NOMO-1 (cell line): ENCODE measurements at regions not wholly inside any gene's neighbourhood (a gene's known extent, or its start where the extent isn't known, plus 50 kb on each side); places are given as distances from the start of the nearest gene placed in this dataset.
"Not testable (repeated sequence)": the region's sequence is repeated elsewhere in the genome, so short reads cannot be mapped to it uniquely, and the experiment has no call there.

ENCODE experiments used
- DNase-seq, 2 experiments: peaks; one replicate each; lab custom pipeline; 2025; ENCODE audit not compliant: unreplicated experiment in 2 of 2; lab: John Stamatoyannopoulos, UW

DNA sequence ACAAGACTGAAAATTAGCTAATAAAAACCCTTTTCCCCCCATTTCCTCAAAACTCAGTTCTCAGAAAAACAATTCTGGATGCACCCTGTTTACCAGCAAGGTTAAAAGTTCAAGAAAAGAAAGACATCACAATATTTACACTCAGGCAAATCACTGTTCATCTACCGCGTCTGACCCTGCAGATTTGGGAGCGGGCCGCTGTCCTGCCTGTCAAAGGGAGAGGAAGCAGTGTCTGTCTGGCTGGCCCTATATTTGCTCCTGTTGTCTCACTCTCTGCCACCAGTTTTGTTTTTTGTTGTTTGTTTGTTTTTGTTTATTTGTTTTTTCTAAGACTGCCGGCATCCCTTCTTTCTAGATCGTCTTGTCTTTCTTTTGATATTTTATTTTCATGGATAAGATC is 299.4 kb downstream of the BCL2L11 start:
- not testable (repeated sequence) for DNase-seq

DNA sequence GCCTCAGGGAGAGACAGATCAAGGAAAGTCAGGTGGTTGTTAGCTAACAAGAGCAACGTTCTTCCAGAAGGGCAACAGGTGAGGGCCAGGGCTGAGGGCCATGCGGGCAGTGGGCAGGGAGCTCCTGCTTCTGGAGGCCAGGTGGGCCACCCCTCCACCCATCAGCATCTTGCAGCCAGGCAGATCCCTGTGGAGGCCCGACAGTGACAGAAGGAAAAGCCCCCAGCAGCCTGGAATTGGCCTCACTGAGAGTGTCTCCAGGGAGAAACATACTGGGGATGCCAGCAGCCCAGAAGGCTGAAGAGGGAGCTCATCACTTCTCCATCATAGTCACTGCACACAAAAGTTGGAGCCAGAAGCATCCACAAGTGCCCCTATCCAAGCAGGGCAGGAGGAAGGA is 300.1 kb downstream of the BCL2L11 start:
- not testable (repeated sequence) for DNase-seq

DNA sequence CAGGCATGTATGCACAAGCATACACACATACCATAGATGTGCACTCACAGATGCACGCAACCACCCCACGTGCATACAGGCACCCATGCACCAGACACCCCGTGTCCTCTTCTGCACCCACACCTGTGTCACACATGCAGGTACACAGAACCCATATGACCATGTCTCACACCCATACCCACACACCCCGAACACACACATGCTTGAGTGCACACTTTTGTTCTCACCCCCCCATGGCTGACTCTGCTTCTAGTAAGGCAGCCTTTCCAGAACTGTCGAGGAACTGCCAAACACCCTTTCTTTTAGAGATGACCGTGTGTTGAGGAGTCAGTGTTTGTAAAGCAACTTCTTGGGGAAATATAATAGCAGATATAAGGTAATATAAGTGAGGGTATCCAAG is 301.2 kb downstream of the BCL2L11 start:
- DNase-seq = not testable (repeated sequence)

DNA sequence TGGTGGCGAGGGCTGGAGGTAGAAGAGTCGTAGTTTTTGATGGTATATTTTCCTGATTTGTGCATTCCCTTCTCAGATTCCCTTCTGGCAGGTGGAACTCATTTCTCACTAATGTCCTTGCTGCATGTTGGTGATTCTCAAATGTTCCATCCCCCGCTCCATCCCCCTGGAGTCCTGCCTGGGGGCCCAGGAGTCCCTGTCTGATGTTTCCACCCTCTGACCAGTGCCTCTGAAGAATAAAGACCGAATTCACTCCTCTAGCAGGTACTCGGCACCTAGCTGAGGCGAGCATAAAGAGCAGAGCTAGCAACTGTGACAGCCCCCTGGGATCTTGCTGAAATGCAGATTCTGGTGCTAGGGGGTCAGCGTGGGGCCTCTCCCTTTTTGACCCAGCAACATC is 301.8 kb downstream of the BCL2L11 start:
- DNase-seq = not testable (repeated sequence)

DNA sequence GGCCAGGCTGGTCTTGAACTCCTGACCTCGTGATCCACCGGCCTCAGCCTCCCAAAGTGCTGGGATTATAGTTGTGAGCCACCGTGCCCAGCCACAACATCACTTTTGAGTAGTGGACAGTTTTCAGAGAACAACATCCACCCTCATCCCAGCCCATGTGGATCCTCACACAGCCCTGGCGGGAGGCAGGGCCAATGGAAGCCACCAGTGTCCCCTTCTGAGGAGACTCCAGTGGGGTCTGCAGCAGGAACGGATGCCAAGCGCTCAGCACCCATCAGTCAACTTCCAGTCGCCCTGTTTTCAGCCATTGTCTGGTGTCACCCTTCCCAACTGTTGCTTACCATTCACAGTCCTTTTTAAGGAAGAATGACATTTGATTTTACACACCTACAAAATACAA is 302.5 kb downstream of the BCL2L11 start:
- not testable (repeated sequence) for DNase-seq

DNA sequence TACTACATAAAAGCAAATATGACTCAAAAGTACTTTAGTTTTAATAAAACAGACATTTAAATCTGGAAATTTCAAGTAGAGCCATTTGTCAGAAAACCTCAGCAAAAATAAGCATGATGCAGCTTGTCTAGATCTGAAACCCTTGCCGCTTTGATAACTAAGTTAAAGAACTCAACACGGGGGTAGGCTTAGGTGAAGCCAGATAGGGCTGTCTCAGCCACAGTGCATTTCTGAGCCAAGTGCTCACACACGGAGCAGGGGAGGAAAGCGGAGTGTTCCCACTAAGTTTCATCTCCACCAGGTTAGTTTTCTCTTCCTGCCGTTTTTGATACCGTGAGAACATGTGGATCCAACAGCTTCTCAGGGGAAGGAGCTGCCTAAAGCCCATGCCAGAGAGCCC is 303.5 kb downstream of the BCL2L11 start:
- DNase-seq = not testable (repeated sequence)

DNA sequence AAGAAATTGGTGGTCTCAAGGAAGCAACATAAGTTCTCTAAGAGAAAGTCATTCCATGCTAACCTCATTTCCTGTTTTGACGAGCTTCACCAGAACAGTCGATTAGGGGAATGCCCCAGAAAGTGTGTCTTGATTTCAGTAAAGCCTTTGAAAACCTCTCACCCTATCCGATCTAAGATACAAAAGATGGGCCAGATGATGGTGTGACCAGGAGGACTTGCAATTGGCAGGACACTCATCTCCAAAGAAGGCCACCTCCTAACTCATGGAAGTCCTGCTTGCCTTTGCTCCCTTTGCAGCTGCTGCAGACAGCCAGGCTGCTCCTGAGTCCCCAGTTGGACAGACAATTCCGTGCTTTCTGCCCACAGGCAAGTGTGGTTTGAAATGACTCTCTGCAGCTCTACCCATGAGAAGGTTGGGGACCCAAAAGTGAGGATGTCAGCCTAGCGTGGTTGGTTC is 304.2 kb downstream of the BCL2L11 start:
- DNase-seq = not testable (repeated sequence)

DNA sequence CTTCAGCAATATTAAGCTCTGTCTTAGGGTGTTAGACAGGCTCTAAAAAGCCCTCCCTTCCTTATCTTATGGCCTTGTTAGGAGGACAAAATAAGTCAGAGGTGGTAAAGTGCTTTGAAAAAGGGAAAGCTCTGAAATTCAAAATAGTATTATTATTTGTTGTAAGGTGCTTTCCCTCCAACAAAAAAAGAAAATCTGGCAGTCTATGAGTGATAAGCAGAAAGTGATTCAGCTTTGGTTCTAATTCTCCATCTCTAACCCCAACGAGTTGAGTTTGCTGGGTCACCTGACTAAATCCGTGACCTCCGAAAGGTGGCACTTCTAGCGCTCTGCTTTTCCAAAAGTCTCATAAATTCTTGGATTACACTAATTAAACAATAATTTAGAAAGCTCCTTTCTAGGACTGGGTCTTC is 305.1 kb downstream of the BCL2L11 start:
- DNase-seq = not testable (repeated sequence)

DNA sequence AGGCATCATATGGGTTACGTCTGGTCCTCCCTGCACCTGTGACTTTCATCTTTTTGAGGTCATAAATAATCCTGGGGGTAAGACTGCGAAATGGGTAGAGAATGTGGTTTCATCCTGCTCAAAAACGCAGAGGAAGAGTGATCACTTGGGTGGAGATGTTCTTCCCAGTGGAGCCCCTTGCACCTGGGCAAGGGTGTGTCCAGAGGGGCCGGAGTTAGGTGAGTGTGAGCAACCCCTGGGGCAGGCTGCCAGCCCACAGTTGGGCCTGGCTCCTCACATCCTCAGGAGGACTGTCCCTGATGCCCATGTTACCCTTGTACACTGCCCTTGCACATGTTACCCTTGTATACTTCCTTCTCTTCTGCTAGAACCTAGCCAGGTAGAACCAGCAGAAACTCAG is 306.6 kb downstream of the BCL2L11 start:
- DNase-seq = not testable (repeated sequence)

DNA sequence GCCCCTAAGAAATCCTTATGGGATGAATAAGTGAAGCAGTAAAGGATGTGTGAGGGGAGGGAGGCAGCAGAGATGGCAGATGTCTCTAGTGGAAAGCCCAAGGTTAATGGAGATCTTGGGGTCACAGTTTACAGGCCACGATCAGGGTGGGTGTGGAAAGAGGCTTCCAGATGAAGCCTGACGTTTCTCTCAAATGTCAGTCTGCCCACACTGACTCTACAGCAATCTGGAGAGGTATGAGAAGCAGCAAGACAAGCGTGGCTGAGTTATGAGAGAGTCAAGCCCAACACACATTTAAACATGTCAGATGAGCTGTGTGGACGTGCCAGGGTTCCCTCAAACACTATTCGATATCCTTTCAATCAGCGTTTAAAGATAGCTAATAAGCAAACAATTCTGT is 308.2 kb downstream of the BCL2L11 start:
- not testable (repeated sequence) for DNase-seq

DNA sequence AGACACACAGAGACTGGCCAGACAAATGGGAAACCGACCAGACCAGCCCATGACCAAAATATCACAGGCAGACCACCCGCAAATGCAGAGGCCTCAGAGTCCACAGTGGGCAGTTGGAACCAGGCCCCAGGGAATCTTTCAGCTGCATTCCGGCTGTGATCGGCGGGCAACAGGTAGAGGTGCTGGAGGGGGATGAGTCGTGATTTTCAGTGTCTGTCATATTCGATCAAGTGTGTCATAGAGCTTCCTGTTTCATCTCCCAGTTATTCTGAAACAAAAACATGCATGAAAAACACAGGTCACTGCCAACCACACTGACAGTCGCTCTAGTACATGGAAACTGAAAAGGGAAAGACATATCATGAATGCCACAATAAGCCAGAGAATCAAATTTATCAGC is 308.6 kb downstream of the BCL2L11 start:
- not testable (repeated sequence) for DNase-seq

DNA sequence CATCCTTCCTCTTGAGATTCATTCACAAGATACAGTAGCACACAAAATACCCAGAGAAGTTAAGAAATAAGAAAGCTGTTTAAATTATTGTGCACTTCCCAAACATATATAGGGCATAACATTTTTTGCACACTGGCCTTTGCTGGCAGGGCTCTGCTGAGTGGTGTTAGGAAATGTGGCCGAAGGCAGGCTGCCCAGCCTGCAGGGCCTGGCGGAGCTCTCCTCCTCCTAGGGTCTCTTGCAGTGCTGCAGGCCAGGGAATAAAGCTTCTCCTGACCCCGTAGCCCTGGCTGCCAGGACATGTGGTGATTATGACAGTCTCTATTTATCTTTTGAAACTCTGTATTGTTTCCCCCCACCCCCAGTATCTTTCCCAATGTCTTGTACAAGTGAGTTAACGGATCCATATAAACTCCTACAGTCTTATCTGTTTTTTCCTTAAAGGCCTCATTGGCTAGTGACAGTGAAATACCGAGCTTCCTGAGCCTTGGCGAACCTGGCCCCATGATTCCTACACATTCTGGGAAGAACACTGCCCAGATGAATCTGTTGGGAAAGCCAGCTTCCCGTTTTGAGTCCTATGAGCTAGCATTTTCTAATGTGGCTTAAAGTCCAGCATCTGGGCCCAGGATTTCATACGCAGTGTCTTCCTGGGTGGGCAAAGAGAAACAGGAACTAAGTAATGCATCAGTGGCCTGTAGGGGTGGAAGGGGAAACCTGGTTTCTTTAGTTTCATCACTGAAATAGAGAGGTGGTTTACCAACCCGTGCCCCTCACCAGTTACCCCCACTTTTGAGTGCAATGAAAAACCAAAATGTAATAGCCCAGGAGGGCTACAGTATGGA is 310.3 kb downstream of the BCL2L11 start:
- DNase-seq = not testable (repeated sequence)

DNA sequence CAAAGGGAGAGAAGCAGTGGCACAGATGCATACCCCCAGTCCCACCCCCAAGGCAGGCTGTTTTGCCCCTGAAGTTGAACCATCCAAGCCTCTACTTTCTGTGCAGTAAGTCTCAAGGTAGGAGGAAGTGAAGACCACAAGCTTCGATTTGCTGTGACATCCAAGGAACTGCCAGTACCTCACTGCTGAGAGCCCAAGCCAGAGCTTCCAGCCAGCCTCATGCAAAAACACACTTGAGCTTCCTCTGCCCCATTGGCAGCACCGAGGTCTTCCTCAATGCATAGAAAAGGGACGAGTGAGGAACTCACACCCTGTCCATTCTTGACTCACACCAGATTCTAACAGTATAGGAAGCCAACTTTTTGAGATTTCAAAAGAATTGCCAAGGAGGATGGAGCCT is 311.7 kb downstream of the BCL2L11 start:
- not testable (repeated sequence) for DNase-seq

DNA sequence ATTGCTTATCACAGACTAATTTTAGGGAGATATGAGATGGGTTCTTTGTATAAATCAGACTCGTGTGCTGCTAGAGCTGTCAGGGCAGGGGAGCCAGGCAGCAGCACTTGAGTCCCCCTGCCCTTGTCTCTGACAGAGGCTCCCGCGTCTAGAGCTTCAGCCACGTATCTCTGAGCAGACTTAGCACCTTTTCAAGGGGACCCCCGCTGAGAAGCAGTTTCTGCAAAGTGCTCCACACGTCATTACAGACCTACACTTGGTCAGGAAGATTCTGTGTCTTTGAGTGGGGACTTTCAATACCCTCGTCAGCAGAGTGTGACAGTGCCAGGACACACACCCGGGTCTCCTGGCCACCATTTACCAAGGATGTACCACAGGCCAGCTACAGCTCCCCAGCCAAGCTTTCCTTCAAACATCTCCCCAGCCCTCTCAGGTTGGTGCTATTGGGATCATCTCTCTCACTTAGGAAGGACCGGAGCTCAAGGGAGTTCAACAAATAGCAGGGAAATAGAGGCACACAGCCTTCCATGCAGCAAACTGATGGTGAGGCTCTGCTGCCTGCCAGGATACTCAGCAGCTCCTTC is 312.3 kb downstream of the BCL2L11 start:
- not testable (repeated sequence) for DNase-seq

DNA sequence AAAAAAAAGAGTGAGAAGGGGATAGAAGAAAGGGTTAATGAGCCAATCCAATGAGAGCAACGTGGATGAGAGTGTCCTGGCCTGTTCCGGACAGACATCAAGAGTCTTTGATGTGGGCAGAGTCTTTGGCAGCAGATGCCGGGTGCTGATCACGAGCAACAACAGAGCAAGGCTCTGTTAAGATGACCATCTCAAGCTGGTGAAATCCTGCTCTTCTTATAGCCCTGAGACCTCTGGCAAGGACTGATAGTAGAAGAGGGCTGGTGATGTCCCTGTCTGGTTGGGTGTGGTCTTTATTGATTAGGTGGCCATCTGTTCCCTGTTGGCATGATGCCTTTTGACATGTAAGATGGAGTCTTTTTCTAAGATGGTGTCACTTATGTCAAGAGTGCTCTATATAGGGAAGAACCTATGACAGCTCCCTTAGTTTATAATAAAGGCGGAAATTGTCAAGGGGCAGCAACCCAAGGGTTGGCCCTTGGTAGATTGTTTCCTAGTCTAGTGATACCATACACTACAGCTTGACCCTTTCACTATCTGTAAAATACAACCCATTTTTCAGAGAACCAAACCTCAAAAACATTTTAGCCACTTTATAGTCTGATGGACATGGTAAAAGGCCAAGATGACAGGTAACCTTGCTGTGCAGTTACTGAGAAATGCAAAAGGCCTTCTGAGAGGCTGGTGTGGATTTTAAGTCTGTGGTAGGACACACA is 313.3 kb downstream of the BCL2L11 start:
- not testable (repeated sequence) for DNase-seq

DNA sequence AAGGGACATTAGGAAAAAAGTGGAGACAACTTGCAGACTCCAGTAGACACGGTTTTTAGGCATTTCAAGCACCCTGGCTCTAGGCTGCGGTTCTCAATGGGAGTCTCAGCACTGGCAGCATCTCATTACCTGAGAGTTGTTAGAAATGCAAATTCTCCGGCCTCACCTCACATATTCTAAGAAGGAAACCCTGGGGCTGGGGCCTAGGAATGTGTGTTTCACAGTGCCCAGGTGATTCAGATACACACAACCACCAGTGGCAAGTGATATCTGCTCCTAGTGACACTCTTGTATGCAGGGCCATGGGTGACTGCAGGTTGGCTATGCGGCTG is 313.9 kb downstream of the BCL2L11 start:
- DNase-seq = not testable (repeated sequence)

DNA sequence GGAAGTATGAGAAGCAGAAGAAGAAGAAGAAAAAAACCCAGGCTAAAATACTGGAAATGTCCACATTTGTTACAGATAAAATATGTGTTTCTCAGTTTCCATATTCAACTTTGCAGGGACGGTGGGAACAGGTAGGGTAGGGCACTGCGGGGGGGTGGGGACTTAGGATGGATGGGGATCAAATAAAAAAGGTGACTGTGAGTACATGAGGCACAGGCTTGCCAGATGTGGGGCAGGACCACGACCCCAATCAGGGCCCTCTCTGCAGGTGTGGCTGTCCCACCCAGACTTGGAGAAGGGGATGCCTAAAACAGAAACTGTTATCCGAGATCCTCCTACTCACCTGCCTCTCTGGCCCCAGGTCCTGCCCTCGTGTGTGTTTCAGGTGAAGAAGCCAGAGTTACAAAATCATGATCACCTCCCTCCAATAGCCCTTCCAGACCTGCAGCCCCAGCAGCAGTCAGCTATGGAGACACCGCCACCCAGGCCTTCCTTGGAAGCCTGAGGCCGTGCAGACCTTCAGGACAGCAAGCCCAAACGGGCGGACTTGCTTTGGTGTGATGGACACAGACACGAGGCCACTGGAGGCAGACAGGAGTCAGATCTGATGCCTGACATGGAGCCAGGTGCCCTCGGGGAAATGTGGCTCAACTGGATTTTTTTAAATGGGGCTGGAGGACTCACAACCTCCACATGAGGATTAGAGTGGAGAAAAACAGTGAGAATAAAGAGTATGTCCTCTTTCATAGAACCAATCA is 315.0 kb downstream of the BCL2L11 start:
- not testable (repeated sequence) for DNase-seq

DNA sequence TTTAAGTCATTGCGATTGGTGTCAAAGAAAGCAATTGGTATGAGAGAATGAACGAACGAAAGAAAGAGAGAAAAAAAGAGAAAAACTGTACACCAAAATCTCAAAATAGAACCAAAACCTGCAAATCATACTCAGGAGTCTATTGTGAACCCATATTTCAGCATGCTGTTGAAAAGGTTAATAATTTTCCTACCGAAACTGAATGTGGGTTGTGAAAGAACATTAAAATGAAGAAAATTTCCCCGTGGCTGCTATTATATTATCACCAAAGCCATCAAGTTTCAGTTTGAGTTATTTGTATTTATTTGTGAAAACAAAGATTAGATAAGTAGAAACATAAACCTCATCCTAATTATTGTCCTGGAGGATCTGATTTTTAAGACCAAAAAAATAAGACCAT is 315.7 kb downstream of the BCL2L11 start:
- DNase-seq = not testable (repeated sequence)

DNA sequence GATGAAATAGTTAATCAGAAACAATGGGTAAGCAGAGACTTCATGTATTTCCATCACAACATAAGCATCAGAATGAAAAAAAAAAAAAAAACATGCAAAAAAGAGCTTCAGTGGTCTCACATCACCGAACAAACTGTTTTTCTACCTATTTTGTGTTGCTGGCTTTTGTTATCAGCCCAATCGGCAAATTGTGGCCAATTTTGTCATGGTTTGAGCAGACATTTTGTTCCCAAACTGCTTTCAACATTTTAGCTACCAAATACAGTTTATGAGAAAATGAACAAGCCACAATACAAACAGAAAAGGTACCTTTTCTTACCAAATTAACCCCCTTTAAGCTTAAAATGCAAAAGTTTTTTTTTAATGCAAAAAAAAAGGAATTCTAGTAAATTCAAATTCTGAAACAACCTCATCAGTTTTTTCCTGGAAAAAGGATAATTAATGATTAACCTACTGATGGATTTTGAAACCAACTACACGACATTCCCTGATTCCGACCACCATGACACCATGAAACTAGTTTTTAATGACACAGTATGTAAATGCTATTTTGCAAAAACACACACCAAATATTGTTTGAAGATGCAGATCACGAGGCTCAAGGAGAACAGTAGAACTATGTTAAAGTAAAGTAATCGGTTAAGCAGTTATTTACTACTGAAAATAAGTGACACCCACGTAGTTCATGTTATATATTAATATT is 316.7 kb downstream of the BCL2L11 start:
- not testable (repeated sequence) for DNase-seq

DNA sequence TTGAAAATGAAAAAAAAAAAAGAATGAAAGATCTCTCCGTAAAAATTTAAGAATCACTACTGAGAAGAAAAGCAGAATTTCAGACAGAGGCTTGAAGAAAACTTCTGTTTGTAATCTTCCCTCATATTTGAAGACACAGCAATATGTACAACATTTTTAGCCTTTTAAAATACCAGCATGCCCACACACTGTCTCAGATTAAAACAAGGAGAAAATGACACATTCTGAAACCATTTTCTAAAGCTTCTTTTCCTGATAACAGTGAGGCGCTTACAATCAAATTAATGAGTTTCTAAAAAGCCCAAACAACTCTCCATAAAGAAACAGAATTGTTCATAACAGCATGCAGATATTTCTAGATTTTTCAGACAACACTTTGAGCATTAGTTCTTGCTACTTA is 317.4 kb downstream of the BCL2L11 start:
- not testable (repeated sequence) for DNase-seq
